HG02973 (cell line): ENCODE measurements at regions not wholly inside any gene's neighbourhood (a gene's known extent, or its start where the extent isn't known, plus 50 kb on each side); places are given as distances from the start of the nearest gene placed in this dataset.

Experiments
- ATAC-seq: cut with Tn5 transposase; IDR thresholded peaks from one replicate; pipeline ENCODE4 v1.9.1; 2021; ENCODE audit warnings: moderate library complexity; ENCODE audit not compliant: unreplicated experiment

GRCh38 chr5:15027764-15028163 lies 156.2 kb upstream of the ANKH start:
- ATAC-seq: no peak

DNA sequence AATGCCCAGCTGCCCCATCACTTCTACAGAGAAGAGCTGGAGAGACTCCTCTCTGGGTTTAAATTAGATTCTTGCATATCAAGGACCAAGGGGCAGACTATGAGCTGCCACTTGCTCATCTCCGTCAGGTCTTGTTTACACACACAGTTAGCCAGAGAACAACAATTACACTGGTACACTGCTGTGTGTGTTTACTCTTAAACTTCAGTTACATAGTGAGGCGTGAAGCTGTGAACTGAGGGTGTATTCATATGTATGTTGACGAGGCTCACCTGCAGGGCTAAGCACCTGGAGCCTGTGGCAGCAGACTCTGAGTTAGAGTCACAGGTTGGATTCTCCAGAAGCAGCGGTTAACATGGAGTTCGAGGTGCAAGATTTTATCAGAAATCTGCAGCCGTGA lies 155.4 kb upstream of the ANKH start:
- no peak for ATAC-seq

- ATAC-seq: no peak
Observed at GRCh38 chr5:15026011-15026893, 154.7 kb upstream of the ANKH start.

GRCh38 chr5:15023846-15024245 lies 152.3 kb upstream of the ANKH start:
- ATAC-seq: no peak

DNA sequence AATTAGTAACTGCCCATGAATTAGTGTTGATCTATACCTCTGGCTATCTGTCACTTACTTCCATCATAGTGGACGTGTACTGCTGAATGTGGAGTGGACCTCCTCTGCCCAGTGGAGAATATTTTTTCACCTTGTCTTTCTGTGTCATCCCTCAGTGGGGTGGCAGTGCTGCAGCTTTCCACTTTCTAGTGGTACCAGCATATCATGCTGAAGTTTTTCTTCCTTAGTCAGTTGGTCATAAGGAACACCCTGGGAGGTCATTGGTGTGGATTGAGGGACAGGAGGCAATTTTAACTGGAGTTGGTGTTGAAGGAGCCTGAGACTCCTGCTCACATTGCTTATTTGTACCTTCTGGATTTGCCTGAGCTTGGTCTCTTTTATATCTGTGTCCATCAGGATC lies 151.7 kb upstream of the ANKH start:
- no peak for ATAC-seq

DNA sequence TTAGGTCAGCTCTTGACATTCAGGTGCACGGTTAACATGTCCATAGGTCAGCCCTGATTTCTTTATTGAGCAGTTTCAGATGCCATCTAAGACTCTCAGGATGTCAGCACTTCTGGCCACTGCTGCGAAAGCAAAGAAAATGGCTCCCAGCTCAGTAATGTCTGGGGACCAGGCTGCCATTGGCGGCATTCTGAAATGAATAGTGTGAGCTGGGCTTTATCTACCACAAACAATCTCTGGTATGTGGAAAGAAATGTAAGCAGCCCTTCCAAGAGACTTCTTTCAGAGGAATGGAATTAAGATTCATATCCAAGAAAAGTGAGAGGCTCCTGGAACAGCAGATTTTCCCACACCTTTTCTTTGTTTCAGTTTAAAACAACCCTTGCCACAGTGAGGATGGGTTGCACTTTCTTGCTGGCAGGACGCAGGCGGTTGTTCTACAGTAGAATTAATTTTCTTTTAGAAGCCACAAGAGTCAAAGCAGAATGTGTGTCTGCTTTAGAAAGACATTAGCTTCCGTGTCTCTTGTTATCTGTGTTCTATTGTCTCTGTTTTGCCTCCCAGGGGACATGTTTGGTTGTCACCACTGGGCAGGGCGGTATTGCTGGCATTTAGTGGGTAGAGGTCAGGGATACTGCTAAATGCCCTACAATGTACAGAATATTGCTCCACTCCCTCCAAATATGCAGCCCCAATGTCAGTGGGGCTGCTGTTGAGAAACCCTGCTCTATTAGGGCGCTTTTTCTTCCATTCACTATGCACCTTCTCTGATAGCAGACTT lies 149.9 kb upstream of the ANKH start:
- no peak for ATAC-seq

DNA sequence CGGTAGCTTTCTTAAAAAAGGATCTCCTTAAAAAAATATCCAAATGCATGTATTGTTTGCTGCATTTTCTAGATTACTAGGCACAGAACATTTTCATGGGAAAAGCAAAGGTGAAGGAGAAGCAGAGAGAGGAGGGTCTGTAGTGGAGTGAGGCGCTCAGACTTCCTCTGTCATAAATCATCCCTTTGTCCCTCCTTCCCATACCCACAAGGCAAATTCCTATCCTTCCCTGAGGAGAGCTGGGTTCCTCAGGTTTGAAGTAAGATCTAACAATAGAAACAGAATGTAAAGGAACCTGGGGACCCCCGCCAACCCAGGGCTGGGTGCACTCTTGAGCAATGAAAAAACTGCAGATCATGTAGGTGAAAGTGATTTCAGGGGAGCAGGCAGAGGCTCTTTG lies 149.2 kb upstream of the ANKH start:
- no peak for ATAC-seq

GRCh38 chr5:15014809-15015208 lies 143.2 kb upstream of the ANKH start:
- ATAC-seq: no peak

DNA sequence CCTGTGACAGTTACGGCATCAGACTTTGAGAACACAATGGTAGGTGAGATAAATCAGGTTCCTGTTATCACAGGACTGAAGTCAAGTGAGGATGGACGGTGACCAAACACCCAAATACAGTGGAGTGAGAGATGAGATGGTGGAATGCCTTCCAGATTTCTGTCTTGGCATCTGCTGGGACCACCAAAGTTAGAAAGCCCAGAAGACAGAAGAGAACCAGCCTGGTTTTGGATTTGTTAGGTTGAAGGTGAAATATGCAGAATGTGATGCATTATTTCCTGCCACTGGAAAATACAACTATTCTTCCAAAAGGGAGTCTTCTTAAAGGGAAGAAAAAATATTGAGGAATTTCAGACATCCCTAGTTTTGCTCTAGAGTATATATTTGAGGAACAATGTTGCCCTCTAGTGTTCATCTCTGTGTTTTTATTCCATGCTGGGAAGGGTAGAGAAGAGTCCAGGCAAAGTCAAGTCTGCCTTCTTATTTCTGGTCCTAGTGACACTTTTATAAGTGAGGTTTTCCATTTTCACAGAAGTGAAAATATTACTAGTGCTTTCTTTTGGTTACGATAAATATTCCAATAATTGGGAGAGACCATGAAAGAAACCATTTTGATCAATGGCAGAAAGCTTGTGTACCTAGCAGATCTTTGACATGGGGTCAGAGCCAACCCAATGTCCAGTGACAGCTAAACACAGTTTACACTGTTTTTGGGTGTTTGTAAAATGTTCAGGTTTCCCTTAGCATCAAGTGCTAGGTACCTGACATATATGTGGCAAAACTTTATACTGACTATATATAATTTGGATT lies 142.3 kb upstream of the ANKH start:
- peak; percentile 77 for ATAC-seq

GRCh38 chr5:15012061-15012460 lies 140.5 kb upstream of the ANKH start:
- no peak for ATAC-seq

- ATAC-seq: no peak
Observed at GRCh38 chr5:15010936-15011335, 139.4 kb upstream of the ANKH start.

GRCh38 chr5:15009420-15009819 lies 137.8 kb upstream of the ANKH start:
- ATAC-seq: no peak

GRCh38 chr5:15008921-15009320 lies 137.3 kb upstream of the ANKH start:
- ATAC-seq: no peak

GRCh38 chr5:15008476-15008875 lies 136.9 kb upstream of the ANKH start:
- ATAC-seq: no peak

DNA sequence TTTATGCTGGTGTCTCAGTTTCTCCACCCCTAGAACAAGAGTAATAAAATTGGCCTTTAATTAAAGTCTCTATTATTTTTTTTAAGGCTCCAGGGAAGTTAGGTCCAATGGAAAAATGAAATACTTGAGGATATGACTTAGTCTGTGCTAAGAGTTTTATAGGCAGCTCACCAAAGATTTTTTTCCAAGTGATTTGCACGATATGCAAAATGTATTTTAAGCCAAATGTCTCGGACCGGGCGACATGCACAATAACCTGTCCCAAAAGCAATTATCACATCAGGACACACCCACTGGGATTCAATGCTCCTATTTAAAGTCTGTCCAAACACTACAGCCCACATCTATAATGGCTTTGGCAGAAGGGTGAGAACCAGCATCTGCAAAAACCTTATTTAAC lies 136.1 kb upstream of the ANKH start:
- no peak for ATAC-seq

- ATAC-seq: no peak
Observed at GRCh38 chr5:15004506-15004905, 132.9 kb upstream of the ANKH start.

- peak; percentile 90 for ATAC-seq
Observed at GRCh38 chr5:15003511-15003920, 131.9 kb upstream of the ANKH start.

GRCh38 chr5:15002791-15003190 lies 131.2 kb upstream of the ANKH start:
- ATAC-seq: no peak

DNA sequence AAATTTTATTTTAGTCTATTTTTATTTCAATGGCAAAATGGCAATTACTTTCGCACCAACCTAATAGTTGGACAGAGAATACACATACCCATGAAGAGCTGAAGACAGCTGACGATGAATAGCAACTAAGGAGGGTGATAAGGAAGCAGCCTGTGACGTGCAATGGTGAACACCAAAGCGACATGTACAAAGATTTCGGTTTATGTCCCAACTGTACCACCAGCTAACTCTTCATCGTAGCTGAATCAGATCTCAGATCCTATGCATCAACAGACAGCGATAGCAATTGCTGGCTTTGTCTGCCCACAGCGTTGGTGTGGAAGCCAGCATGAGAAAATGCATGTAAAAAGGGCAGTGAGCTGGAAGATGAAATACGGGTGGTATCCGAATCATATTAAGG lies 130.6 kb upstream of the ANKH start:
- ATAC-seq: no peak

- ATAC-seq: no peak
Observed at GRCh38 chr5:15001517-15001916, 129.9 kb upstream of the ANKH start.

- ATAC-seq: no peak
Observed at GRCh38 chr5:14998491-14998890, 126.9 kb upstream of the ANKH start.
